H1 (cell line): ENCODE measurements at regions not wholly inside any gene's neighbourhood (a gene's known extent, or its start where the extent isn't known, plus 50 kb on each side); places are given as distances from the start of the nearest gene placed in this dataset.

ENCODE experiments used
- CTCF ChIA-PET: fragments of 300-600 bp; sonication (Branson Sonifier 250); formaldehyde crosslinking; loops from one replicate; lab custom pipeline; 2021; ENCODE audit not compliant: partially characterized antibody; lab: Charles Lee
- POLR2A ChIA-PET: fragments of 300-600 bp; sonication (Branson Sonifier 250); formaldehyde crosslinking; loops from one replicate; lab custom pipeline; 2021; ENCODE audit warnings: inconsistent platforms; ENCODE audit not compliant: partially characterized antibody; lab: Charles Lee
- DNase-seq, 2 experiments: peaks; one replicate each; pipeline versions ENCODE4 v3.0.0 to v3.0.0-alpha.2; 2010 to 2022; ENCODE audit warnings: low spot score in 2 of 2, low read depth in 1 of 2, mixed read lengths in 1 of 2
- FAIRE-seq: peaks from 2 replicates; lab custom pipeline; 2011; peaks lifted over from hg19 to GRCh38; lab: Jason Lieb, UNC
- H2AFZ ChIP-seq: 2 replicates; pipeline ENCODE4 v1.8.1; 2012; ENCODE audit warnings: low read length, inconsistent platforms
- H2AK5ac ChIP-seq: 2 replicates; pipeline ENCODE4 v1.6.1; 2013; ENCODE audit warnings: low read depth, low read length
- H2BK120ac ChIP-seq: replicated peaks from 2 replicates; pipeline ENCODE3; 2013; ENCODE audit warnings: low read depth, low read length, inconsistent platforms
- H2BK12ac ChIP-seq: 2 replicates; pipeline ENCODE4 v1.6.1; 2013; ENCODE audit warnings: low read depth, low read length
- H2BK15ac ChIP-seq: 2 replicates; pipeline ENCODE4 v1.6.1; 2013; ENCODE audit warnings: low read length
- H2BK20ac ChIP-seq: 2 replicates; pipeline ENCODE4 v1.6.1; 2013; ENCODE audit warnings: low read length
- H2BK5ac ChIP-seq: 2 replicates; pipeline ENCODE4 v1.6.1; 2013; ENCODE audit warnings: low read depth, low read length
- H3K14ac ChIP-seq: 2 replicates; pipeline ENCODE4 v1.6.1; 2013; ENCODE audit warnings: inconsistent platforms; ENCODE audit not compliant: insufficient read length
- H3K18ac ChIP-seq: 2 replicates; pipeline ENCODE4 v1.6.1; 2013; ENCODE audit warnings: low read length; ENCODE audit errors: extremely low read depth
- H3K23ac ChIP-seq: 2 replicates; pipeline ENCODE4 v1.6.1; 2013; ENCODE audit warnings: inconsistent platforms; ENCODE audit not compliant: insufficient read length
- H3K23me2 ChIP-seq: 2 replicates; pipeline ENCODE4 v1.6.1; 2013; ENCODE audit warnings: low read depth, low read length
- H3K27ac ChIP-seq: 2 replicates; pipeline ENCODE4 v1.6.1; 2011; ENCODE audit warnings: low read depth, low read length, inconsistent platforms
- H3K27me3 ChIP-seq, 4 experiments: replicated peaks in 1 of 4; 1 replicate in 1 of 4; 2 replicates in 3 of 4; pipeline versions ENCODE4 v1.6.1 to v1.8.1; 2011 to 2013; ENCODE audit warnings: low read length in 3 of 4, mild to moderate bottlenecking in 3 of 4, inconsistent platforms in 2 of 4, mixed read lengths in 2 of 4, moderate library complexity in 1 of 4; ENCODE audit not compliant: control insufficient read depth in 3 of 4, insufficient read depth in 3 of 4; ENCODE audit errors: extremely low read depth in 1 of 4
- H3K36me3 ChIP-seq, 4 experiments: 2 replicates each; pipeline versions ENCODE4 v1.6.1 to v1.8.1; 2011 to 2013; ENCODE audit warnings: mild to moderate bottlenecking in 4 of 4, low read length in 3 of 4, moderate library complexity in 2 of 4, control low read depth in 1 of 4, inconsistent platforms in 1 of 4; ENCODE audit not compliant: insufficient read depth in 4 of 4, control insufficient read depth in 2 of 4
- H3K4ac ChIP-seq: replicated peaks from 2 replicates; pipeline ENCODE3; 2013; ENCODE audit warnings: low read length, low read depth, mixed read lengths, inconsistent platforms; ENCODE audit not compliant: insufficient read length
- H3K4me1 ChIP-seq, 4 experiments: replicated peaks in 1 of 4; 1 replicate in 1 of 4; 2 replicates in 3 of 4; pipeline versions ENCODE4 v1.6.1 to v1.8.1; 2011 to 2013; ENCODE audit warnings: low read length in 3 of 4, inconsistent platforms in 2 of 4, mixed read lengths in 1 of 4; ENCODE audit not compliant: insufficient read depth in 4 of 4, control insufficient read depth in 3 of 4
- H3K4me2 ChIP-seq, 2 experiments: 2 replicates each; pipeline versions ENCODE4 v1.6.1 to v1.8.1; 2011 to 2013; ENCODE audit warnings: low read depth in 2 of 2, low read length in 2 of 2, control low read depth in 1 of 2, inconsistent platforms in 1 of 2, mild to moderate bottlenecking in 1 of 2; ENCODE audit not compliant: insufficient read depth in 1 of 2
- H3K4me3 ChIP-seq, 4 experiments: fragments of 200-600, 300-600 bp in 1 of 4; sonication (generic), shearing (Covaris generic), sonication (Bioruptor Twin) in 1 of 4; 2 replicates each; pipeline versions ENCODE4 v1.5.1 to v1.8.1; 2011 to 2016; ENCODE audit warnings: low read length in 4 of 4, low read depth in 3 of 4, control low read depth in 2 of 4, inconsistent platforms in 2 of 4, mild to moderate bottlenecking in 2 of 4, mixed read lengths in 1 of 4, moderate library complexity in 1 of 4; ENCODE audit not compliant: insufficient read depth in 2 of 4; ENCODE audit errors: extremely low read depth in 1 of 4
- H3K56ac ChIP-seq: replicated peaks from 2 replicates; pipeline ENCODE3; 2013; ENCODE audit warnings: low read depth, mild to moderate bottlenecking, mixed read lengths, low read length, inconsistent platforms; ENCODE audit not compliant: insufficient read length
- H3K79me1 ChIP-seq: 2 replicates; pipeline ENCODE4 v1.6.1; 2013; ENCODE audit warnings: low read depth, low read length, control low read depth
- H3K79me2 ChIP-seq, 2 experiments: 2 replicates each; pipeline versions ENCODE4 v1.6.1 to v1.8.1; 2012 to 2013; ENCODE audit warnings: low read length in 2 of 2, mild to moderate bottlenecking in 2 of 2, inconsistent platforms in 1 of 2; ENCODE audit not compliant: insufficient read depth in 2 of 2, control insufficient read depth in 1 of 2
- H3K9ac ChIP-seq, 4 experiments: replicated peaks in 1 of 4; 1 replicate in 1 of 4; 2 replicates in 3 of 4; pipeline versions ENCODE4 v1.6.1 to v1.8.1; 2011 to 2013; ENCODE audit warnings: low read depth in 3 of 4, low read length in 3 of 4, control low read depth in 2 of 4, mild to moderate bottlenecking in 2 of 4, moderate library complexity in 2 of 4, inconsistent platforms in 1 of 4; ENCODE audit errors: extremely low read depth in 1 of 4
- H3K9me3 ChIP-seq, 2 experiments: 2 replicates each; pipeline versions ENCODE4 v1.6.1 to v1.8.1; 2012 to 2013; ENCODE audit warnings: mild to moderate bottlenecking in 2 of 2, moderate library complexity in 2 of 2, control low read depth in 1 of 2, inconsistent platforms in 1 of 2, low read depth in 1 of 2, low read length in 1 of 2, mixed read lengths in 1 of 2; ENCODE audit not compliant: insufficient read depth in 2 of 2
- H4K20me1 ChIP-seq, 2 experiments: replicated peaks in 1 of 2; 2 replicates each; pipeline versions ENCODE3 to v1.8.1; 2011 to 2013; ENCODE audit warnings: inconsistent platforms in 2 of 2, low read length in 2 of 2, mild to moderate bottlenecking in 1 of 2; ENCODE audit not compliant: insufficient read depth in 2 of 2, control insufficient read depth in 1 of 2
- H4K5ac ChIP-seq: 2 replicates; pipeline ENCODE4 v1.6.1; 2013; ENCODE audit warnings: low read length, low read depth, mixed read lengths, inconsistent platforms; ENCODE audit not compliant: insufficient read length
- H4K8ac ChIP-seq: 2 replicates; pipeline ENCODE4 v1.8.0; 2013; ENCODE audit warnings: mild to moderate bottlenecking, moderate library complexity, low read length, inconsistent platforms; ENCODE audit not compliant: insufficient read depth; ENCODE audit errors: extremely low read depth
- H4K91ac ChIP-seq: replicated peaks from 2 replicates; pipeline ENCODE3; 2013; ENCODE audit warnings: low read length, mixed read lengths, inconsistent platforms; ENCODE audit not compliant: insufficient read length
- BCL11A ChIP-seq, 2 experiments: IDR thresholded peaks; one replicate each; pipeline ENCODE4 v1.6.1; 2011; ENCODE audit warnings: low read depth in 2 of 2, low read length in 2 of 2, mild to moderate bottlenecking in 2 of 2
- BRCA1 ChIP-seq: IDR thresholded peaks from 2 replicates; pipeline ENCODE4 v1.6.1; 2012; ENCODE audit warnings: low read depth, low read length, improper control_type of control experiment
- CEBPB ChIP-seq: IDR thresholded peaks from 2 replicates; pipeline ENCODE4 v1.6.1; 2012; ENCODE audit warnings: low read depth, low read length
- CHD2 ChIP-seq: IDR thresholded peaks from 2 replicates; pipeline ENCODE4 v1.6.1; 2012; ENCODE audit warnings: low read length, improper control_type of control experiment
- EZH2 ChIP-seq: fragments of 200-600 bp; sonication (generic); IDR thresholded peaks from 2 replicates; pipeline ENCODE4 v1.7.1; 2012; ENCODE audit warnings: low read depth, mild to moderate bottlenecking, moderate library complexity, low read length, inconsistent platforms; ENCODE audit not compliant: severe bottlenecking
- KDM1A ChIP-seq: fragments of 200-600, 300-600 bp; sonication (generic); IDR thresholded peaks from 2 replicates; pipeline ENCODE4 v1.7.1; 2016; ENCODE audit warnings: mild to moderate bottlenecking, low read length, borderline replicate concordance
- KDM5A ChIP-seq: fragments of 200-600 bp; IDR thresholded peaks from 2 replicates; pipeline ENCODE4 v1.7.1; 2012; ENCODE audit warnings: mild to moderate bottlenecking, low read length, inconsistent platforms, mixed read lengths
- NRF1 ChIP-seq: IDR thresholded peaks from 2 replicates; pipeline ENCODE4 v1.6.1; 2011; ENCODE audit warnings: mild to moderate bottlenecking, low read depth, low read length, improper control_type of control experiment
- PHF8 ChIP-seq: fragments of 200-600 bp; sonication (generic); conservative IDR thresholded peaks from 2 replicates; pipeline ENCODE4 v1.7.1; 2012; ENCODE audit warnings: low read depth, mild to moderate bottlenecking, inconsistent platforms, low read length, moderate library complexity
- RBBP5 ChIP-seq: IDR thresholded peaks from 2 replicates; pipeline ENCODE4 v1.7.1; 2012; ENCODE audit warnings: low read depth, mild to moderate bottlenecking, inconsistent platforms, low read length, moderate library complexity, borderline replicate concordance
- TAF1 ChIP-seq: IDR thresholded peaks from 2 replicates; pipeline ENCODE4 v1.6.1; 2011; ENCODE audit warnings: mild to moderate bottlenecking, low read depth, low read length
- TAF7 ChIP-seq: optimal IDR thresholded peaks from 2 replicates; pipeline ENCODE3; 2011; ENCODE audit warnings: low read depth, mild to moderate bottlenecking, inconsistent platforms, low read length, moderate library complexity, borderline replicate concordance
- YY1 ChIP-seq: IDR thresholded peaks from 2 replicates; pipeline ENCODE4 v1.6.1; 2011; ENCODE audit warnings: low read depth, mild to moderate bottlenecking, low read length
- WGBS, 2 experiments: shearing (Covaris generic) in 1 of 2; methylation state at CpG; one replicate each; pipeline versions ENCODE4 v1.1.6 to v1.1.7; 2013 to 2015; ENCODE audit warnings: low lambda C conversion rate in 2 of 2, mixed read lengths in 2 of 2, inconsistent platforms in 1 of 2, low coverage in 1 of 2, missing lambda C conversion rate in 1 of 2; ENCODE audit not compliant: insufficient replicate concordance in 2 of 2, insufficient coverage in 1 of 2, insufficient read length in 1 of 2; ENCODE audit errors: extremely low coverage in 1 of 2, missing lambda C conversion rate in 1 of 2; 5-methylcytosine and 5-hydroxymethylcytosine counted together
- TF ChIP-seq, protein P1 (sequence below): IDR thresholded peaks from 2 replicates; pipeline ENCODE4 v1.6.1; 2011; ENCODE audit warnings: low read length, improper control_type of control experiment

DNA sequence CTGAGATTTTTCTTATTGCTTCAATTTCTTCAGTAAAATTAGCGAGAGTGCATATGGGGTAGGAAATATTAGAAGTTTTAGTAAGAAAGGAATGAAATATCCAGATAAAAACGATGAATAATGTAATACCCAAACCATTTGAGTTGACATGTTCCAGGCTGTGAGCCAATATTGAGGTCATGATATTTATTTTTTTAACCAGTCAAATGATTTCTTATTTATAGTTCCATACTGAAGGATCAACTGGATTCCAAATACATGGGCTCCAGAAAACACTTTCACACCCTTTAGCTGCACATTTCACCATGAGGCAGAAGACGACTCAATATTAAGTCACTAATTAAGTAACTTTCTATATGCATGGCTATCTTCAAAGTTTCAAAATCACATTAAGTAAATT is 312.5 kb downstream of the PPP1R3A start:
- Histone ChIP-seq H3K79me1 (no peaks in the 10 kb centered on the region), H3K4ac (no peak overlapping the region), H3K4me2 (no peak overlapping the region), H3K23me2 (no peaks in the 10 kb centered on the region), H3K56ac (no peak overlapping the region), H3K36me3 (no peaks in the 10 kb centered on the region), H3K9ac (no peak overlapping the region), H3K79me2 (no peaks in the 10 kb centered on the region), H2AK5ac (no peak overlapping the region), H4K5ac (no peak overlapping the region), H3K9me3 (peaks cover 6 to 9% of the 10 kb centered on the region in 2 experiments; a peak in 1 of 4 replicates), H3K4me1 (no peaks in the 10 kb centered on the region), H2BK12ac (no peak overlapping the region), H2BK5ac (no peak overlapping the region), H2BK20ac (no peak overlapping the region), H4K20me1 (no peaks in the 10 kb centered on the region), H3K4me3 (no peak overlapping the region), H3K14ac (no peak overlapping the region), H2AFZ (no peak overlapping the region), H3K27me3 (no peaks in the 10 kb centered on the region), H4K8ac (no peak overlapping the region), H2BK120ac (no peak overlapping the region), H3K27ac (no peak overlapping the region), H4K91ac (no peak overlapping the region), H3K18ac (no peak overlapping the region), H3K23ac (no peak overlapping the region), H2BK15ac (no peak overlapping the region)
- CTCF ChIA-PET = no interaction called here
- FAIRE-seq = no peak
- no peak for TF ChIP-seq KDM1A
- TF ChIP-seq, protein P1, sequence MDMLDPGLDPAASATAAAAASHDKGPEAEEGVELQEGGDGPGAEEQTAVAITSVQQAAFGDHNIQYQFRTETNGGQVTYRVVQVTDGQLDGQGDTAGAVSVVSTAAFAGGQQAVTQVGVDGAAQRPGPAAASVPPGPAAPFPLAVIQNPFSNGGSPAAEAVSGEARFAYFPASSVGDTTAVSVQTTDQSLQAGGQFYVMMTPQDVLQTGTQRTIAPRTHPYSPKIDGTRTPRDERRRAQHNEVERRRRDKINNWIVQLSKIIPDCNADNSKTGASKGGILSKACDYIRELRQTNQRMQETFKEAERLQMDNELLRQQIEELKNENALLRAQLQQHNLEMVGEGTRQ = no peak
- no peak for TF ChIP-seq YY1
- TF ChIP-seq PHF8 = no peak
- no peak for TF ChIP-seq TAF7
- TF ChIP-seq KDM5A = no peak
- no peak for TF ChIP-seq BRCA1
- no peak for TF ChIP-seq BCL11A (IDR thresholded peaks at IDR 0.05; ENCODE audit: low read depth in 2 of 2, low read length in 2 of 2)
- TF ChIP-seq NRF1 = no peak
- TF ChIP-seq TAF1 = no peak
- no peak for TF ChIP-seq CEBPB
- TF ChIP-seq EZH2 = no peak
- TF ChIP-seq RBBP5 = no peak
- TF ChIP-seq CHD2 = no peak
- no peak for DNase-seq
- WGBS, 2 experiments = 89 to 100% methylated on average over 1 to 3 of the region's 3 CpGs
- POLR2A ChIA-PET = no interaction called here
